Ascending aorta (tissue), 2 donors: ENCODE measurements at regions not wholly inside any gene's neighbourhood (a gene's known extent, or its start where the extent isn't known, plus 50 kb on each side); places are given as distances from the start of the nearest gene placed in this dataset.

ENCODE experiments used
- DNase-seq, 2 donors: peaks; one replicate each; pipeline ENCODE4 v3.0.0-alpha.2; 2019; ENCODE audit warnings: low spot score in 2 of 2
- H3K27ac ChIP-seq, 2 donors: fragments of 200-600 bp; sonication (generic); one replicate each; pipeline ENCODE4 v1.5.1; 2016 to 2017; ENCODE audit warnings: mild to moderate bottlenecking in 1 of 2
- H3K27me3 ChIP-seq: fragments of 200-600 bp; sonication (generic); one replicate; pipeline ENCODE4 v1.5.1; 2017
- H3K36me3 ChIP-seq, 2 donors: fragments of 200-600 bp; sonication (generic); one replicate each; pipeline ENCODE4 v1.5.1; 2016
- H3K4me1 ChIP-seq, 2 donors: fragments of 200-600 bp; sonication (generic); one replicate each; pipeline ENCODE4 v1.5.1; 2016 to 2017; ENCODE audit warnings: mild to moderate bottlenecking in 1 of 2
- H3K4me3 ChIP-seq, 2 donors: fragments of 200-600 bp; sonication (generic); one replicate each; pipeline ENCODE4 v1.5.1; 2016 to 2017; ENCODE audit warnings: mild to moderate bottlenecking in 1 of 2
- H3K9me3 ChIP-seq, 2 donors: fragments of 200-600 bp; sonication (generic); one replicate each; pipeline ENCODE4 v1.5.1; 2016
- intact Hi-C: fragments of 100-400 bp; cut with DNase I; formaldehyde crosslinking; loops from one replicate; pipeline ENCODE4 v1.15.1; 2023
- TF ChIP-seq, protein P1 (sequence below), 3 experiments: fragments of 200-600 bp in 2 of 3; fragments of 450-650 bp in 1 of 3; sonication (generic) in 2 of 3; IDR thresholded peaks; one replicate each; pipeline ENCODE4 v1.5.1; 2016 to 2019; ENCODE audit warnings: antibody characterized with exemption in 3 of 3, mild to moderate bottlenecking in 1 of 3, moderate library complexity in 1 of 3

DNA sequence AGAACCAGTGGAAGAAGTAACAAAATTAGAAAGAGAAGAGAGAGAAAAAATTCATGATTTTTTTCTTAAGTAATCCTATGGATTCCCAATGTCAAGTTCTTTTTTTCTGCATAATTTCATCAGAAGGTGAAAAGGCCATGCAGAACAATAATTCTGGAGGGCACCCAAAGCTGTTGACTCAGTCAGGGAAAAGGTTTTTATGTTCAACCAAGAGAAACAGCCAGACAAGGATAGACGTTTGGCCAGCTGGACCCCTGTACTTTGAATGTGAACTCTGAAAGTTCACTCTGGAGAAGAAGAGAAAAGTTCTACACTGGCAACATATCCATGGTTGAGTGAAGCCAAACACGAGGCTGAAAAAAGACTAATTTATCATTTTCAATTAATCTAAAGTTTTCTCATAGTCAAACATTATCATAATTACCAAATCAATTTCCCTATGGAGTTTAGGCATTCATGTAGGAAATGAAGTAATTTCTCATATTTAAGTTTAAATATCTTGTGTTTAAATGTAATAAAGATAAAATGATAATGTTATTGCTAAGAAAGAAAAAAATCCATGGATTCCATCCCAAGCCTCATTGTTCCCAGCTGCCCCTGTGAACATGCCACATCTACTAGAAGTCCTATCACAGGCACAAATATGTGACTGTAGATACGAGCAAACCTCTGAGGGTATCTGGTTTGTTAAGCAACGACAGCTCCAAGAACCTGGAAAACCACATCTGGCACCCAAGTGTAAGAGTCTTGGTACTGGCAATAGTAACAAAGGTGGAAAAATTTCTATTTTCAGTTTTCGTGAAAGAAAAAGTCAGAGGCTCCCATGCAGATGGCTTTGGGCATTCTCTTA lies 742.7 kb upstream of the ACVR2A start:
- no peak for DNase-seq
- Histone ChIP-seq H3K27ac (no peak overlapping the region), H3K36me3 (no peaks in the 10 kb centered on the region), H3K9me3 (no peaks in the 10 kb centered on the region), H3K4me3 (no peak overlapping the region), H3K27me3 (no peaks in the 10 kb centered on the region), H3K4me1 (no peaks in the 10 kb centered on the region)
- intact Hi-C loops, result no loop called here
- TF ChIP-seq, protein P1, sequence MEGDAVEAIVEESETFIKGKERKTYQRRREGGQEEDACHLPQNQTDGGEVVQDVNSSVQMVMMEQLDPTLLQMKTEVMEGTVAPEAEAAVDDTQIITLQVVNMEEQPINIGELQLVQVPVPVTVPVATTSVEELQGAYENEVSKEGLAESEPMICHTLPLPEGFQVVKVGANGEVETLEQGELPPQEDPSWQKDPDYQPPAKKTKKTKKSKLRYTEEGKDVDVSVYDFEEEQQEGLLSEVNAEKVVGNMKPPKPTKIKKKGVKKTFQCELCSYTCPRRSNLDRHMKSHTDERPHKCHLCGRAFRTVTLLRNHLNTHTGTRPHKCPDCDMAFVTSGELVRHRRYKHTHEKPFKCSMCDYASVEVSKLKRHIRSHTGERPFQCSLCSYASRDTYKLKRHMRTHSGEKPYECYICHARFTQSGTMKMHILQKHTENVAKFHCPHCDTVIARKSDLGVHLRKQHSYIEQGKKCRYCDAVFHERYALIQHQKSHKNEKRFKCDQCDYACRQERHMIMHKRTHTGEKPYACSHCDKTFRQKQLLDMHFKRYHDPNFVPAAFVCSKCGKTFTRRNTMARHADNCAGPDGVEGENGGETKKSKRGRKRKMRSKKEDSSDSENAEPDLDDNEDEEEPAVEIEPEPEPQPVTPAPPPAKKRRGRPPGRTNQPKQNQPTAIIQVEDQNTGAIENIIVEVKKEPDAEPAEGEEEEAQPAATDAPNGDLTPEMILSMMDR (IDR thresholded peaks at IDR 0.05), result no peak

DNA sequence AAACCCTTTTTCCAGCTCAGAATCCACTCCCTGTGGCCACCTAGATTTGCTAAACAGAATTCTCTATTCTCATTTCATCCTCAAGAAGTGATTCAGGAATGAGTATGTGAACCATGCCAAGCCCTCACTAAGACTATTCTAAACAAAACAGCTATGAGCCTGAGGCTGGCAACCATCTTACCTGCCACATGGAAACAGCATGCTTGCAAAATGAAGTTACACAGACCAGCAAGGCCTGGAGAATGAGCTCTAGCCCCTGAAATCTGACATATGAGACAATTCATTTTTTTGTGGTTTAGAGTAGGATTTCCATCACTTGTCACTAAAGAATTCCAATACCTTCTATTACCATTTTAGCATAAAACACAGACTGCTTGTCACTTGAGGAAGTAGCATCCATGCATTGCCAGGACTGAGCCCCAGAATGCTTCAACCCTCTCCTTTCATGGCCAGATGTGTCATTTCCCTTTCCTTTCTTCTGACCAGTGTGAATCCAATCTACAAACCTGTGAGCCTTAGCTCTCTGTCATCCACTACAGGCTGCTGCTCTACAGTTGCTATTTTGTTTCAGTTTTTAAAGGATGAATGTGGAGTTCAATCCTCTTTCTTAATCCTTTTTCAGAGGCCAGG lies 744.3 kb upstream of the ACVR2A start:
- TF ChIP-seq, protein P1 (IDR thresholded peaks at IDR 0.05), result no peak
- no peak overlapping the region for H3K27ac ChIP-seq
- DNase-seq, result no peak
- intact Hi-C loops, result no loop called here
- no peaks in the 10 kb centered on the region for H3K9me3 ChIP-seq
- no peaks in the 10 kb centered on the region for H3K36me3 ChIP-seq
- no peak overlapping the region for H3K4me3 ChIP-seq
- no peaks in the 10 kb centered on the region for H3K27me3 ChIP-seq
- no peaks in the 10 kb centered on the region for H3K4me1 ChIP-seq

DNA sequence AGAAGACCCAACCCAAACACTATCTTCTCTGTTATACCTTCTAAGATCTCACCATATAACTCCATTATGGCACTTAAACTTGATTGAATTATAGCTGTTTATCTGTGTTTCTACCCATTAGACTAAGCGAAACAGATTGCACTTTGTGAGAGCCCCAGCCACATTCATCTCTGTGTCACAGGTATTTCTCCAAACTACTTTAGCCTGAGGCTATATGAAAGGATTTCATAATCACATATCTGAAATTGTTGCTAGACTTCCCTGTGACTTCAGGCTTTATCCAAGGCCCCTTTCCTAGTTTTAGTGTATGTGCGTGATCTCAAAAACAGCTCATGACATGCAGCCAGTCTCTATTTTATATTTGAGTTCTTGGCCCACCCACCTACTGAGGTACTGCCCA lies 745.0 kb upstream of the ACVR2A start:
- Histone ChIP-seq H3K36me3 (no peaks in the 10 kb centered on the region), H3K4me3 (no peak overlapping the region), H3K9me3 (no peaks in the 10 kb centered on the region), H3K27ac (no peak overlapping the region), H3K27me3 (no peaks in the 10 kb centered on the region), H3K4me1 (no peaks in the 10 kb centered on the region)
- intact Hi-C loops, result no loop called here
- no peak for DNase-seq
- TF ChIP-seq, protein P1 (IDR thresholded peaks at IDR 0.05), result no peak

DNA sequence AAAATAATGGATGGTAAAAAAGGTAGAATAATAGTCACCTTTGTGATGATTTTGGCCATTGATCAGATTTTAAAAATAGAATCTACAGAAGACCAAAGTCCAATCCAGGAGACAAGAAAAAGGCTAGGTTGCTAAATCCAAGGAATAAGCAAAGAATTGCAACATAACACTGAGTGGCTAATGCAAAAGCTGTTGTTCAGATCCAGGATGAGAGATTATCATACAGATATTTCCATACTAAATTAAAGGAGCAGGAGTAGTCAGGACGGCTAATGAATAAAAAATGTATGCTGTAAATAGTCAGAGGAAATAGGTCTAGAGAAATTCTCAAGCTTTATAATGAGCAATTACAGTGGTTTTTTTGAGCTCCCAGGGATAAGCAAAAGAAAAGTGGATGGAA lies 745.9 kb upstream of the ACVR2A start:
- no peaks in the 10 kb centered on the region for H3K4me1 ChIP-seq
- TF ChIP-seq, protein P1 (IDR thresholded peaks at IDR 0.05), result no peak
- no peaks in the 10 kb centered on the region for H3K9me3 ChIP-seq
- DNase-seq, result no peak
- no peaks in the 10 kb centered on the region for H3K27me3 ChIP-seq
- H3K36me3 ChIP-seq, result no peaks in the 10 kb centered on the region
- no peak overlapping the region for H3K4me3 ChIP-seq
- no peak overlapping the region for H3K27ac ChIP-seq
- intact Hi-C loops, result no loop called here

DNA sequence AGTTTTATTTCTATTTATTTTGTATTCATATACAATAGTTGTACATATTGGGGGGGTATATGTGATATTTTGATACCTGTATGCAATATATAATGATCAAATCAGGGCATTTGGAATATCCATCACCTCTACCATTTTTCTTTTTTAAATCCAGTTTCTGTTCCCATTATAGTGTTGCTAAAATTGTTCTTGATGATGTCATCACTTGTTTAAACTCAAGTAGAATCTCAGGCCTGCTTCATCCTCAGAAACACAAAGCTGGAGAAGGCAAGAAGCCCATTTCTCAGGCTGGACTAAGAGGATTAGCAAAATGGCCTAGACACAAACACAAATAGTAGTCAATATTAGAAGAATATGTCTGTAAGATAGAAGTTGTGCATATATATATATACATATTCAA lies 747.1 kb upstream of the ACVR2A start:
- no peak overlapping the region for H3K27ac ChIP-seq
- no peaks in the 10 kb centered on the region for H3K36me3 ChIP-seq
- no peaks in the 10 kb centered on the region for H3K4me1 ChIP-seq
- intact Hi-C loops, result no loop called here
- no peak for DNase-seq
- H3K4me3 ChIP-seq, result no peak overlapping the region
- TF ChIP-seq, protein P1 (IDR thresholded peaks at IDR 0.05), result no peak
- H3K27me3 ChIP-seq, result no peaks in the 10 kb centered on the region
- no peaks in the 10 kb centered on the region for H3K9me3 ChIP-seq
